SJSA1 (cell line): ENCODE measurements at regions not wholly inside any gene's neighbourhood (a gene's known extent, or its start where the extent isn't known, plus 50 kb on each side); places are given as distances from the start of the nearest gene placed in this dataset.
"Not testable (repeated sequence)": the region's sequence is repeated elsewhere in the genome, so short reads cannot be mapped to it uniquely, and the experiment has no call there.

ENCODE experiments used
- DNase-seq, 2 experiments: peaks; one replicate each; pipeline ENCODE4 v3.0.0-alpha.2; 2015 to 2020; ENCODE audit warnings: low spot score in 2 of 2, low read depth in 1 of 2
- H3K27ac ChIP-seq: fragments of 250-450 bp; sonication (Bioruptor Pico); 2 replicates; pipeline ENCODE4 v1.5.1; 2020; ENCODE audit warnings: mild to moderate bottlenecking, moderate library complexity
- H3K27me3 ChIP-seq: fragments of 250-450 bp; sonication (Bioruptor Pico); replicated peaks from 2 replicates; pipeline ENCODE4 v1.5.1; 2020; ENCODE audit warnings: mild to moderate bottlenecking, moderate library complexity
- H3K36me3 ChIP-seq: fragments of 250-450 bp; sonication (Bioruptor Pico); 2 replicates; pipeline ENCODE4 v1.5.1; 2020; ENCODE audit warnings: mild to moderate bottlenecking
- H3K4me1 ChIP-seq: fragments of 250-450 bp; sonication (Bioruptor Pico); replicated peaks from 2 replicates; pipeline ENCODE4 v1.6.1; 2021; ENCODE audit warnings: mild to moderate bottlenecking
- H3K4me3 ChIP-seq: fragments of 250-450 bp; sonication (Bioruptor Pico); 2 replicates; pipeline ENCODE4 v1.5.1; 2020; ENCODE audit warnings: mild to moderate bottlenecking
- H3K9me3 ChIP-seq: fragments of 250-450 bp; sonication (Bioruptor Pico); replicated peaks from 2 replicates; pipeline ENCODE4 v1.5.1; 2020; ENCODE audit warnings: mild to moderate bottlenecking

DNA sequence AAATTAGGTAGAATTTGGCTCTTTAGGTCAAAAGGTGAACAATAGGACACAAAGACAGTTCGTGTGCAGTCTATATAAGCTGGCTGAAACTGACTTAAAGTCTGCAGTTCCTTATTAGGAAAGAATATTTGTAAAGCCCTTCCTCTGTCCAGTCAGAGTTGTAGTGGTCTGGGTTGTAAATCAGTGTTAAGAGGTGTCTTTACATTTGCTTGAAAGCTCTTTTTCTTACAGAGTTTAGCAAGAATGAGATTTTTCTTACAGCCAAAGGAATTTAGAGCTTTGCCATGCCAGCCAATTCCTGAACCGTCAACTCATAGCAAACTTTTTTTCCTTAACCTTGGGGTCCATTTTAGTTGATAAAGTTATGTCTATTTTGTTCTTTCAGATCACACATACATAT is 786.1 kb upstream of the CTNND2 start:
- Histone ChIP-seq H3K9me3 (no peaks in the 10 kb centered on the region), H3K27ac (no peak overlapping the region), H3K4me1 (no peaks in the 10 kb centered on the region), H3K36me3 (no peaks in the 10 kb centered on the region), H3K4me3 (no peak overlapping the region), H3K27me3 (no peaks in the 10 kb centered on the region)
- DNase-seq: no peak

DNA sequence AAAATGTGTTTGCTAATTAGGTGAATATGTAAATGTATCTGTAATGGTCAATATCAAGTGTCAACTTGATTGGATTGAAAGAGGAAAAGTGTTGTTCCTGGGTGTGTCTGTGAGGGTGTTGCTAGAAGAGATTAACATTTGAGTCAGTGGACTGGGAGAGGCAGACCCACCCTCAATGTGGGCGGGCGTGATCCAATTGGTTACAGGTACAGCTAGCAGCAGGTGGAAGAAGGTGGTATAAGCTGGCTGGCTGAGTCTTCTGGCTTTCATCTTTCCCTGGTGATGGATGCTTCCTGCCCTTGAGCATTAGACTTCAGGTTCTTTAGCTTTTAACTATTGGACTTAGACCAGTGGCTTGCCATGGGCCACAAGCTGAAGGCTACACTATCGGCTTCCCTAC is 779.0 kb upstream of the CTNND2 start:
- Histone ChIP-seq H3K36me3 (no peaks in the 10 kb centered on the region), H3K4me3 (no peak overlapping the region), H3K27me3 (no peaks in the 10 kb centered on the region), H3K4me1 (no peaks in the 10 kb centered on the region), H3K9me3 (no peaks in the 10 kb centered on the region), H3K27ac (no peak overlapping the region)
- DNase-seq: no peak

DNA sequence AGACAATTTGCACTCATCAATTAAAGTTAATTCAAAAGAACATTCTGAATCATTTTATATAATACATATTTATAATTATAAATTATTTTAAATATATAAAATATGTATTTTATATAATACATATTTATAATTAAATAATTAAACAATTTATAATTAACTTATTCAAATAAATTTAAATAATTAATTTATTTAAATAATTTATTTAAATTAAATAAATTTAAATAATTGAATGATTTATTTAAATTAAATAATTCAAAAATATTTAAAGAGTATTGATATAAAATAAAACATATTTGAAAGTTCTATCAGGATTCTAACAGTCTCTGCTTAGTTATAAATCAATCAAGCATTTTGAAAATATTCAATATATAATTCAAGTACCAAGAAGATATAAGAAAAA is 775.5 kb upstream of the CTNND2 start:
- Histone ChIP-seq H3K4me1 (no peaks in the 10 kb centered on the region), H3K36me3 (no peaks in the 10 kb centered on the region), H3K27ac (no peak overlapping the region), H3K4me3 (no peak overlapping the region), H3K27me3 (no peaks in the 10 kb centered on the region), H3K9me3 (no peaks in the 10 kb centered on the region)
- DNase-seq: no peak

DNA sequence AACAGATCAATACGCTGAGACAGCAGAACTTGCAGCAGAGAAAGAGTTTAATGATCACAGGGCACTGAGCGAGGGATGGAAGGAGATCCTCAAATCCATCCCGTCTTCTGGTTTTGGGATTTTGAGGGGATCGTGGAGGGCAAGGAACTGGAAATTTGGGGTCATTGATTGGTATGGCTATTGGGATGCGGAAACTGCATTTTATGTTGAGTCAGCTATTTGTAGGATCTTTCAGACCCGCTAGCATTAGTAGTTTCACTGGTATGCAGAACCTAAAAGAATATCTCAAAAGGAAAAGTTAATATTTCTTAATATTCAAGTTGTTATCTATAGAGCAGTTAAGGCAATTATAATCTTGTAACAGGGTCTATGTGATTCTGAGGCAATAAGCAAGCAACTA is 771.7 kb upstream of the CTNND2 start:
- no peak for DNase-seq
- no peaks in the 10 kb centered on the region for H3K9me3 ChIP-seq

DNA sequence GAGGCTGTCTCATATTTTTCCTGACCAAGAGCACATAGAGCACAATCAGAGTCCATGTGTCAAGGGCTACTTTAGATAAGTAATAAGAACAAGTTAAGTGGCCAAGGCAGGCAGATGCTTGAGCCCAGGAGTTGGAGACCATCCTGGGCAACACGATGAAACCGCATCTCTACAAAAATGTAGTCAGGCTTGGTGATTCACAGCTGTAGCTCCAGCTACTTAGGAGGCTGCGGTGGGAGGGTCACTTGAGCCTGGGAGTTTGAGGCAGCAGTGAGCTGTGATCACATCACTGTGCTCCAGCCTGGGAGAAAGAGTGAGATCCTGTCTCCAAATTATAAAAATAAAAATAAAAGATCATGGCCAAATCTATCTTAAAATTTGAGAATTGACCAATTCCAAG is 767.9 kb upstream of the CTNND2 start:
- Histone ChIP-seq H3K27me3 (no peaks in the 10 kb centered on the region), H3K4me3 (no peak overlapping the region), H3K9me3 (no peaks in the 10 kb centered on the region; the same call in 1 of the 2 replicates), H3K36me3 (no peaks in the 10 kb centered on the region), H3K4me1 (no peaks in the 10 kb centered on the region), H3K27ac (no peak overlapping the region)
- no peak for DNase-seq

More for the DNA sequence above, 771.7 kb upstream of the CTNND2 start:
- Histone ChIP-seq H3K4me3 (no peak overlapping the region), H3K27me3 (no peaks in the 10 kb centered on the region), H3K36me3 (no peaks in the 10 kb centered on the region), H3K27ac (no peak overlapping the region), H3K4me1 (no peaks in the 10 kb centered on the region)

DNA sequence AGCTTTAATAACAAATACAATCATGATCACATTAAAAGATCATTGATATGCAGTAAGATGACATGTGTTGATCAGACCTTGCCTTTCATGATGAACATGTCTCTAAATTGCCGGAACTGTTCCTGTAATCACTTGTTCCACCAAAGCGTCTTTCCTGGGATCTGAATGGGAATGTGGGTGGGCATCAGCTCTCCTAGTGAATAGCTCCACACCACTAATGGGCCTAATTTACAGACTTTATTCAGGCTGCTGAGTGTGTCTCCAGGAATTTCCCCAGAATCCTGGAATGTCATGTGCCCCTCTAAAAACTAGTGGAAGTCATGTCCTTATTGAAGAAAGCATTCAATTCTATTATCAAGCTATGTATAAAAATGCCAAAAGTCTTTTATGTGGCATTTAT is 765.1 kb upstream of the CTNND2 start:
- no peak for DNase-seq
- H3K36me3 ChIP-seq: no peaks in the 10 kb centered on the region
- H3K4me1 ChIP-seq: no peaks in the 10 kb centered on the region
- H3K27me3 ChIP-seq: no peaks in the 10 kb centered on the region
- no peak overlapping the region for H3K27ac ChIP-seq
- H3K4me3 ChIP-seq: no peak overlapping the region
- H3K9me3 ChIP-seq: no peaks in the 10 kb centered on the region; the same call in 1 of the 2 replicates

DNA sequence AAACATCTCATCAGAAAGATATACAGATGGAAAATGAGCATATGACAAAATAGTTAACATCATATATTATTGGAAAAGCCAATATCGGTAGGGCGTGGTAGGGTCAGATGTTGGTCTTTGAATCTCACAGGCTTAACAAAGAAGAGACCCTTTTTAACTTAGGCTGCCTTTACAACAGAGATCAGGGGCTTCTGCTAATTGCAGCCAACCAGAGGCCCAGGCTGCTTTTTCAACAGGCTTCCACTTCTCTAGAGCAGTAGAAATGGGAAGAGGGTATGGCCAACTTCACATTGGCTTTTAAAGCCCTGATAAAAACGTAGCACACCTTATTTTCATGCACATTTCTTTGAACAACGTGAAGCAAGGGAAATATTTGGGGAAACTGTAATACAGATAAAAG is 764.3 kb upstream of the CTNND2 start:
- H3K27me3 ChIP-seq: no peaks in the 10 kb centered on the region
- DNase-seq: no peak
- H3K36me3 ChIP-seq: no peaks in the 10 kb centered on the region
- no peak overlapping the region for H3K4me3 ChIP-seq
- no peaks in the 10 kb centered on the region; the same call in 1 of the 2 replicates for H3K9me3 ChIP-seq
- no peaks in the 10 kb centered on the region for H3K4me1 ChIP-seq
- no peak overlapping the region for H3K27ac ChIP-seq

DNA sequence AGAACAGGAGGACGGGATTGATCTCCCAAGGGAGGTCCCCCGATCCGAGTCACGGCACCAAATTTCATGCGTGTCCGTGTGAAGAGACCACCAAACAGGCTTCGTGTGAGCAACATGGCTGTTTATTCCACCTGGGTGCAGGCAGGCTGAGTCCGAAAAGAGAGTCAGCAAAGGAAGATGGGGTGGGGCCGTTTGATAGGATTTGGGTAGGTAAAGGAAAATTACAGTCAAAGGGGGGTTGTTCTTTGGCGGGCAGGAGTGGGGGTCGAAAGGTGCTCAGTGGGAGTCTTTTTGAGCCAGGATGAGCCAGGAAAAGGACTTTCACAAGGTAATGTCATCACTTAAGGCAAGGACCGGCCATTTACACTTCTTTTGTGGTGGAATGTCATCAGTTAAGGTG is 763.6 kb upstream of the CTNND2 start:
- not testable (repeated sequence) for H3K27ac ChIP-seq, H3K4me3 ChIP-seq, H3K4me1 ChIP-seq, H3K9me3 ChIP-seq, DNase-seq, H3K27me3 ChIP-seq, H3K36me3 ChIP-seq

DNA sequence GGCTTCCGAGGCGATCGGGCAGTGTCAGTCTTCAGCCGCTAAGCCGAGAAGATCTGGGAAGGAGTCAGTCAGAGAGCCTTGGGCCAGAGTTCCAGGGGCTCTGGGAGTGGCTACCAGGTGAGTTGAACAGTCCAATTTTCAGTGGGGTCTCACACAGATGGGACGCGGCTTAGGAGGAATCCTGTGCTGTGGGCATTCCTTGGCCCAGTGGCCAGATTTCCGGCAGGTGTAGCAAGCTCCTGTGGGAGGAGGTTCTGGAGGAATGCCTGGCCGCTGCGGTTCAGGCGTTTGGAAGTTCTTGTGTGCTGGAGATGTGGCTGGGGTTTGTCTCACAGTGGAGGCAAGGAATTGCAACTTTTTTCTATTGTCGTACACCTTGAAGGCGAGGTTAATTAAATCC is 761.5 kb upstream of the CTNND2 start:
- not testable (repeated sequence) for H3K4me3 ChIP-seq, DNase-seq, H3K9me3 ChIP-seq, H3K27ac ChIP-seq, H3K36me3 ChIP-seq, H3K27me3 ChIP-seq, H3K4me1 ChIP-seq

DNA sequence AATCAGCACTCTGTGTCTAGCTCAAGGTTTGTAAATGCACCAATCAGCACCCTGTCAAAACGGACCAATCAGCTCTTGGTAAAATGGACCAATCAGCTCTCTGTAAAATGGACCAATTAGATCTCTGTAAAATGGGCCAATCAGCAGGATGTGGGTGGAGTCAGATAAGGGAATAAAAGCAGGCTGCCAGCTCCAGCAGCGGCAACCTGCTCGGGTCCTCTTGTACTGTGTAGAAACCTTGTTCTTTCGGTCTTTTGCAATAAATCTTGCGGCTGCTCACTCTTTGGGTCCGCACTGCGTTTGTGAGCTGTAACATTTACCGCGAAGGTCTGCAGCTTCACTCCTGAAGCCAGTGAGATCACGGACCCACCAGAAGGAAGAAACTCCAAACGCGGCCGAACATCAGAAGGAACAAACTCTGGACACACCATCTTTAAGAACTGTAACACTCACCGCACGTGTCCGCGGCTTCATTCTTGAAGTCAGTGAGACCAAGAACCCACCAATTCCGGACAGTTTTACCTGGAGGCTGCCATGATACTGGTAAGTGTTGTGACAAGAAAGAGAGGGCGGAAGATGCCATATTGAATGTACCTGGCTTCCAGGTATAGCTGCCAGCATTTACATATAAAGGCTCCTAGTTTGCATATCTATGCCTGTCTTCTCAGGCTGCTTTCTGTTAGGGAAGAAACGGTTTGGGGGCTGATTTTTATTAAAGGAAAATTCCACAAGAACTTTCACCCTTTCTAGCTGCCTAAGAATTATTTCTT is 758.5 kb upstream of the CTNND2 start:
- Histone ChIP-seq H3K36me3 (no peaks in the 10 kb centered on the region), H3K27me3 (no peaks in the 10 kb centered on the region), H3K4me3 (no peak overlapping the region), H3K4me1 (no peaks in the 10 kb centered on the region), H3K9me3 (no peaks in the 10 kb centered on the region), H3K27ac (no peak overlapping the region)
- DNase-seq: no peak

DNA sequence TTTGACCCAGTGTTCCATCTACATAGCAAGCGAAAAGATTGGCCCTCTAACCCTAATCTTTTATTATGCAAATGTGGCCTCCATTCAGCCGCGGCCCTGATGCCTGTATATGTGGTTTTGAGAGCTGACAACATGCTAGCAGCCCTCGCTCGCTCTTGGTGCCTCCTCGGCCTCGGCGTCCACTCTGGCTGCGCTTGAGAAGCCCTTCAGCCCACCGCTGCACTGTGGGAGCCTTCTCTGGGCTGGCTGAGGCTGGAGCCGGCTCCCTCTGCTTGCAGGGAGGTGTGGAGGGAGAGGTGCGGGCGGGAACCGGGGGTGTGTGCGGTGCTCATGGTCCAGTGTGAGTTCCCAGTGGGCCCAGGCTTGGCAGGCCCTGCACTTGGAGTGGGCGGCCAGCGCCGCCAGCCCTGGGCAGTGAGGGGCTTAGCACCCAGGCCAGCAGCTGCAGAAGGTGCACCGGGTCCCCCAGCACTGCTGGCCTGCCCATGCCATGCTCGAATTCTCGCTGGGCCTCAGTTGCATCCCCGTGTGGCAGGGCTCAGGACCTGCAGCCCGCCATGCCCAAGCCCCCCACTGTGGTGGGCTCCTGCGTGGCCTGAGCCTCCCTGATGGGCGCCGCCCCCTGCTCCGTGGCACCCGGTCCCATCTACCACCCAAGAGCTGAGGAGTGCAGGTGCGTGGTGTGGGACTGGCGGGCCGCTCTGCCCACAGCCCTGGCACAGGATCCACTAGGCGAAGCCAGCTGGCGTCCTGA is 757.5 kb upstream of the CTNND2 start:
- H3K9me3 ChIP-seq: no peaks in the 10 kb centered on the region
- H3K27me3 ChIP-seq: no peaks in the 10 kb centered on the region
- H3K27ac ChIP-seq: no peak overlapping the region
- DNase-seq: no peak
- H3K4me1 ChIP-seq: no peaks in the 10 kb centered on the region
- no peaks in the 10 kb centered on the region for H3K36me3 ChIP-seq
- no peak overlapping the region for H3K4me3 ChIP-seq

DNA sequence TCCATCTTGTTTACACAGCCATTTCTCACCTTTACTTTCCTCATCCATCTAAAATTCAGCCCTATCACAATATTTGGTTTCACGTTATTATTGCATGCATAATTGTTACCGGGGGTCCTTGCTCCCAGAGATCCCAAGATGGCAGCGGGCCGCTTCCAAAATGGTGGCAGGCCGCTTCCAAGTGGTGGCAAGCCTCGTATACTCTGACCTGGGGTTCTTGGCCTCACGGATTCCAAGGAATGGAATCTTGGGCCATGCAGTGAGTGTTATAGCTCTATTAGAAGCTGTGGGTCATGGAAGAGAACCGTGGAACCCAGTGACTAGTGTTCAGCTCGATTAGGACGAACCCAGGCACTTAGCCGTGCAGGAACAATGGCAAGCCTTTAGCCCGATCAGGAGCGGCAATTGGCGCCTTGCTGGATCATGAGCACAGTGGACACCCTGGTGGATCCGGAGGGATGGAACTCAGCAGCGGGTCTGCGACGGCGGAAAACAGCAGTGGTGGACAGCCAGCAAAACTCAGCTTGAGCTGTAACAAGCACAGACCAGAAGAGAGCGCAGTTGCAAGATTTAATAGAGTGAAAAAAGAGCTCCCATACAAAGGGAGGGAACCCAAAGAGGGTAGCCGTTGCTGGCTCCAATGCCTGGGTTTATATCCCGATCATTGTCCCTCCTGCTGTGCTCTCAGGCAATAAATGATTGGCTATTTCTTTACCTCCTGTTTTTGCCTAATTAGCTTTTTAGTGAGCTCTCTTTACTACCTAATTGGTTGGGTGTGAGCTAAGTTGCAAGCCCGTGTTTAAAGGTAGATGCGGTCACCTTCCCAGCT is 756.2 kb upstream of the CTNND2 start:
- H3K27ac ChIP-seq, DNase-seq, H3K36me3 ChIP-seq, H3K4me1 ChIP-seq, H3K9me3 ChIP-seq, H3K27me3 ChIP-seq, H3K4me3 ChIP-seq: not testable (repeated sequence)

DNA sequence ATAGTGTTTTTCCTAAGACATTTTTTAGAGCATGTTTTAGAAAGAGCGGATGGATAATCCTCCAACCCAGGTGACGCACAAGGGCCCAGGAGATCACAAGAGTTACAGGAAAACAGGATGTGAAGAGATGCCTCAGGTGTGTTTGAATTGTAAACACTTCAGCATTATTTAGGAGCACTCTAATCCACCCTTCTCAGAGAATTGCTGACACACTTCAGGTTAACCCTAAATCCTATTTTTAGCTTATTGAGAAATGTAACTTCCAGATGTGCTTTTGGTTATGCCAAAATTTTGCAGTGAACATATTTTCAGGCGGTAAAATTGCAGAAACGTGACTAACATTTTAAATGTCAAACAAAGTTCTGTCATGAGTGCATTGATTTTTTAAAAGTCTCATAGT is 755.4 kb upstream of the CTNND2 start:
- H3K27me3 ChIP-seq: no peaks in the 10 kb centered on the region
- H3K36me3 ChIP-seq: no peaks in the 10 kb centered on the region
- H3K9me3 ChIP-seq: no peaks in the 10 kb centered on the region
- no peak overlapping the region for H3K4me3 ChIP-seq
- H3K27ac ChIP-seq: no peak overlapping the region
- no peaks in the 10 kb centered on the region for H3K4me1 ChIP-seq
- DNase-seq: no peak

DNA sequence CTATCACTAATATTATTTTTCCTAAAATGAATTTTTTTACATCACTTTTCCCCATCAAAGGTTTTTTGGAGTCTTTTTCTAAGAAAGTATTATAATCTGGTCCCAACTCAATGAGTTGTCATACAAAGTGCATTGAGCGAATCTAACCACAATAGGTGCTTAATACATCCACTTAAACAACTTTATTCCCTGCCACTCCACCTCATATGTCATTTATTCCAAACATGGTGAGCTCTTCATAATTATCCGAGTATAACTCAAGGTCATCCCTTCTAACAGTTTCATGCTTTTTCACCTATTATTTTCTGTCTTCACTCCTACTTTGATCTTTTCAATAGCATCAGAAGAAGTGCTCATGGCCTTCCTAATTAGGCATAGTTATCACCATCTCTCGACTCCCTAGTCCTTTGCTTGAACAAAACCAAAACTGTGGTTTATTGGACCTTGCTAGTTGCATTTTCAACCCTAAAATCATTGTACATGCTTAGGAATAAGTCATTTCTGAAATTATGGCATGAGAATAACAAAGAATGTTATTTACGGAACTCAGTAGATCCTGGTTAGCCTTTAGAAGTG is 754.7 kb upstream of the CTNND2 start:
- no peaks in the 10 kb centered on the region for H3K27me3 ChIP-seq
- H3K27ac ChIP-seq: no peak overlapping the region
- H3K36me3 ChIP-seq: no peaks in the 10 kb centered on the region
- H3K4me3 ChIP-seq: no peak overlapping the region
- no peak for DNase-seq
- no peaks in the 10 kb centered on the region for H3K9me3 ChIP-seq
- H3K4me1 ChIP-seq: no peaks in the 10 kb centered on the region
